ENCODE measurements at regions not wholly inside any gene's neighbourhood (a gene's known extent, or its start where the extent isn't known, plus 50 kb on each side); places are given as distances from the start of the nearest gene placed in this dataset.
A peak's percentile ranks its signal among the peaks of the same experiment; 100 is the strongest.
"Not testable (repeated sequence)": the region's sequence is repeated elsewhere in the genome, so short reads cannot be mapped to it uniquely, and the experiment has no call there.

- not testable (repeated sequence) for DNase-seq (ENCODE audit: low read depth)
These were observed 50.3 kb upstream of the UGT2B15 start for GRCh38 chr4:68720723-68721122.

- DNase-seq (ENCODE audit: low read depth) = no peak
These were observed 54.0 kb upstream of the UGT2B15 start for GRCh38 chr4:68724426-68724825.

- DNase-seq (ENCODE audit: low read depth) = no peak
These were observed 54.5 kb upstream of the UGT2B15 start for GRCh38 chr4:68724922-68725321.

GRCh38 chr4:68732653-68733466, 62.4 kb upstream of the UGT2B15 start:
- DNase-seq (ENCODE audit: low read depth) = no peak

- no peak for DNase-seq (ENCODE audit: low read depth)
These were observed 63.6 kb upstream of the UGT2B15 start for GRCh38 chr4:68734095-68734494.

GRCh38 chr4:68735106-68735505, 64.7 kb upstream of the UGT2B15 start:
- no peak for DNase-seq (ENCODE audit: low read depth)

- DNase-seq (ENCODE audit: low read depth) = no peak
These were observed 66.4 kb upstream of the UGT2B15 start for GRCh38 chr4:68736813-68737212.

- no peak for DNase-seq (ENCODE audit: low read depth)
These were observed 67.6 kb upstream of the UGT2B15 start for GRCh38 chr4:68738036-68738435.

- DNase-seq (ENCODE audit: low read depth) = no peak
These were observed 71.4 kb upstream of the UGT2B10 start for GRCh38 chr4:68744368-68744767.

- peak; percentile 50 for DNase-seq (ENCODE audit: low read depth)
These were observed 67.4 kb upstream of the UGT2B10 start for GRCh38 chr4:68748181-68748991.

GRCh38 chr4:68750555-68750954, 65.2 kb upstream of the UGT2B10 start:
- DNase-seq (ENCODE audit: low read depth) = no peak

- no peak for DNase-seq (ENCODE audit: low read depth)
These were observed 64.7 kb upstream of the UGT2B10 start for GRCh38 chr4:68751138-68751537.

GRCh38 chr4:68765876-68766275, 49.9 kb upstream of the UGT2B10 start:
- no peak for DNase-seq (ENCODE audit: low read depth)

Measured in ELR (cell line).